Activated naive CD4-positive, alpha-beta T cell treated with anti-CD3 and anti-CD28 coated beads, Interleukin-2, amount 50 U/mL, for 72 hours (primary cell): ENCODE measurements at regions not wholly inside any gene's neighbourhood (a gene's known extent, or its start where the extent isn't known, plus 50 kb on each side); places are given as distances from the start of the nearest gene placed in this dataset.
"Not testable (repeated sequence)": the region's sequence is repeated elsewhere in the genome, so short reads cannot be mapped to it uniquely, and the experiment has no call there.

Experiments used
- ATAC-seq, 2 donors: fragments of 150-1000 bp; cut with Tn5 transposase; 2 replicates each; pipeline ENCODE4 v1.10.0; 2021; ENCODE audit warnings: mild to moderate bottlenecking in 2 of 2, moderate library complexity in 2 of 2
- DNase-seq, 2 donors: peaks; one replicate each; pipeline ENCODE4 v3.0.0; 2021 to 2022; ENCODE audit warnings: low spot score in 2 of 2
- H3K27ac Mint-ChIP-seq, 2 donors: one replicate each; pipeline ENCODE4 v1.8.0; 2022; ENCODE audit warnings: mild to moderate bottlenecking in 2 of 2, mixed read lengths in 2 of 2
- H3K36me3 Mint-ChIP-seq, 2 donors: one replicate each; pipeline ENCODE4 v1.8.0; 2022; ENCODE audit warnings: mixed read lengths in 2 of 2
- H3K9me3 Mint-ChIP-seq, 2 donors: one replicate each; pipeline ENCODE4 v1.8.0; 2022; ENCODE audit warnings: mixed read lengths in 2 of 2

DNA sequence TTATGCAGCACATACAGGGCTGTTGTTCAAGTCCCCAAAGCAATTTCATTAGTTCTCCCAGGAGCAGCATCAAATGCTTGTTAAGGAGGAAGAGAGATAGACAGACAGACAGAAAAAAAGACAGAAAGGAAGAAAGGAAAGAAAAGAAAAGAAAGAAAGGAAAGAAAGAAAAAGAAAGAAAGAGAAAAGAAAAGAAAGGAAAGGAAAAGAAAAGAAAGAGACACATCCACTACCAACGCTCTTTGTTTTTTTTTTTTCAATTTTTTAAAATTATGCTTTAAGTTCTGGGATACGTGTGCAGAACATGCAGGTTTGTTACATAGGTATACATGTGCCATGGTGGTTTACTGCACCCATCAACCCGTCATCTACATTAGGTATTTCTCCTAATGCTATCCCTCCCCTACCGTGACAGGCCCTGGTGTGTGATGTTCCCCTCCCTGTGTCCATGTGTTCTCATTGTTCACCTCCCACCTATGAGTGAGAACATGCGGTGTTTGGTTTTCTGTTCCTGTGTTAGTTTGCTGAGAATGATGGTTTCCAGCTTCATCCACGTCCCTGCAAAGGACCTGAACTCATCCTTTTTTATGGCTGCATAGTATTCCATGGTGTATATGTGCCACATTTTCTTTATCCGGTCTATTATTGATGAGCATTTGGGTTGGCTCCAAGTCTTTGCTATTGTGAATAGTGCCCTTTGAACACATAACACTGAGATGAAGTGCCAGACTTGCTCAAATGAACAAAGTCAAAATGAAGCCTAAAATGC is 119.0 kb upstream of the ZNF521 start:
- peaks cover 3 to 18% of the 10 kb centered on the region in 2 donors for H3K9me3 Mint-ChIP-seq
- H3K27ac Mint-ChIP-seq, DNase-seq, ATAC-seq, H3K36me3 Mint-ChIP-seq: not testable (repeated sequence)

DNA sequence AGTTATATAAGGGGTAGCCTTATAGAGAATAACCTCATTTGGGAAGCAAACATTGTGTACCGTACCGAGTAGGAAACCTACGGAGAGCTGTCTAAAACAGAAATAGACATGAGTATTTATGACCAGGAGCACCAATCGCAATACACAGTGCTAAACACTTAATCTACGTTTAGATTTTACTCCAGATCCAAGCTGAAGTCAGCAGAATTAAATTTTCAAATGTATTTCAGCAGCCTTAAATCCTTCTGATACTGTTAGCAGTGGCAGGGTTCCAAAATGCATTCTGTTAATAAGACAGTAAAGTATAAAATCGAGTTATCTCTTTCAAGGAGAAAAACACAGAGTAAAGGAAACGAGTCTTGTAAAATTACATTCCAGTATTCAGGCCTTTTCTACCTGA is 118.1 kb upstream of the ZNF521 start:
- Mint-ChIP-seq H3K27ac (no peak overlapping the region), H3K9me3 (peaks cover 0 to 14% of the 10 kb centered on the region in 2 donors), H3K36me3 (peaks cover 0 to 6% of the 10 kb centered on the region in 2 donors)
- ATAC-seq (no peak), DNase-seq (no peak)

DNA sequence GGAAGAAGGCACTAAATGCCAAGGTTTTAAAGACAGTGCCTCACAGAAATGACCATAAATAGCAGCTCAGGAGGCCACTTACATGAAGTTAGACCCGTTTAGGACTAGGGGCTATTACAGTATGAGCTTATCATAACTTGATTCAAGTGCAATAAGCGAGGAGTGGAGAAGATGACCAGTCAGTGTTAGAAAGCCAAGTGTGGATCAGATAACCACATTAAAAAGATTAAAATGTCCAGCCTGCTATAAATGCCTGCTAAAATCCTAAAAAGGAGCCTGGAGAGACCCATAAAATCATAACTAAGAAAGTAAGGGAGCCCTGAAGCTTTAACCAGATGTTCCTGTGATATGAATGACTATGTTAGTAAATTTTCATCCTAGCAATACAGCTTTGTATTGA is 117.5 kb upstream of the ZNF521 start:
- no peak for DNase-seq
- Mint-ChIP-seq H3K36me3 (peaks cover 0 to 6% of the 10 kb centered on the region in 2 donors), H3K27ac (no peak overlapping the region), H3K9me3 (peaks cover 2 to 14% of the 10 kb centered on the region in 2 donors)
- ATAC-seq, result no peak

DNA sequence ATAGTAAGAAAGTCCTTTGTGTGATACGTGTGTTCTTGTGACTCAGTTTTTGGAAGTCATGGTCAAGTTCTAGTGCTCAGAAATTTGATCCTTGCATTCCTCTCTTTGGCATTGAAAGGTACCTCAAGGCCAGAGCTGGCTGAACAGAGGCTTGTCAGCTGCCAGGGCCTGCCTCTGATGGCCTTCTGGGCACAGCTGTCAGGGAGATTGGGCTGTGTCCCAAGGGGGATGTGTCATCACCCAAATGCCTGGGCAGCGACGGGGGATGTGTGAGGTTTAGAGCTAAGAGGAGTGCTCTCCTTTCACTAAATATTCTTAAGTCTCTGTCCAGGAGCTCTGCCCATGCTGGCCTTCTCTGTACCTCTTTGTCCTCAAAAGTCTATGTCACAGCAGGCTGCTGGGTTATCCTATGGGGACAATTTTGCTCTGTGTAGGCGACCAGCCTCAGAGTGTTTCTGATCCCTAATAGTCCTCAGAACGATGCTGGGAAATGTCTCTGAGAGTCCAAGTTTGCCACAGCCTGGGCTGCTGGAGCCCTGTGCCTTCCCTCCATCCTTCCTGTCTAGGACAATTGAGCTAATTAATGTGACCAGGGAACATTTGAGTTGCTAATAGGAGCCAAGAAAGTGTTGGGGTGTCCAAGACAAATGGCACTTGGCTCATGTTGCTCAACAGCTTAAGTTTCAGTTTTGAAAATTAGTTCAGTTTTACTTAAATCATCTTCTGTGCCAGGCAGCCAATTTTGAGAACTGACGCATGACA is 115.4 kb upstream of the ZNF521 start:
- DNase-seq (no peak), ATAC-seq (no peak)
- peaks cover 2 to 9% of the 10 kb centered on the region in 2 donors for H3K9me3 Mint-ChIP-seq
- no peak overlapping the region for H3K27ac Mint-ChIP-seq
- H3K36me3 Mint-ChIP-seq, result peaks cover 0 to 6% of the 10 kb centered on the region in 2 donors

DNA sequence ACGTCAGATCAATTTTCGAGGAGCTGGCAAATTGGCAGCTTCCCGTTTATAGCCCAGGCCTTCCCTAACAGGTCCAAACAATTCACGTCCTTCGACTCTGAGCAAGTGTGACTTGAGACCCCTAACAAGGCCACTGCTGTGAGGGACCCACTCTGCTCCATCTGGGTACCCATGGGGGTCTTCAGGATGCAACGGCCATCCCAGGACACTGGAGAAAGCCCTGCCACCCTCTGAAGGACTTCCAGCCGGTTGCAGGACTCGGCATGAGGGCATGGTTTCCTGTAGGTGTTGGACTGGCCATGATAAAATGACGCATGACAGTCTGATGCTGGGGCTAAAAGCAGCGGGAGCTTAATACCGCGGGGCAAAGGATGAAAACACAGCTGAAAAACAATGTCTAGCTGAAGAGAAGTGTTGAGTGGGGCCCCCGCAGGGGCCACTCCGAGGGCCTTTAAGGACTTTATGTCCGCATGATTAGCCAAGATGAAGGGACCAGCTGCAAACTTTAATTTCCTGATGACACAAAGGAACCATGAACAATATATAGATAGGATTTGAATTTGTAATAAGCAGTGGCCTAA is 113.3 kb upstream of the ZNF521 start:
- H3K27ac Mint-ChIP-seq, result no peak overlapping the region
- H3K9me3 Mint-ChIP-seq, result peaks cover 0 to 2% of the 10 kb centered on the region in 2 donors
- DNase-seq, result no peak
- no peak for ATAC-seq
- H3K36me3 Mint-ChIP-seq, result no peaks in the 10 kb centered on the region

DNA sequence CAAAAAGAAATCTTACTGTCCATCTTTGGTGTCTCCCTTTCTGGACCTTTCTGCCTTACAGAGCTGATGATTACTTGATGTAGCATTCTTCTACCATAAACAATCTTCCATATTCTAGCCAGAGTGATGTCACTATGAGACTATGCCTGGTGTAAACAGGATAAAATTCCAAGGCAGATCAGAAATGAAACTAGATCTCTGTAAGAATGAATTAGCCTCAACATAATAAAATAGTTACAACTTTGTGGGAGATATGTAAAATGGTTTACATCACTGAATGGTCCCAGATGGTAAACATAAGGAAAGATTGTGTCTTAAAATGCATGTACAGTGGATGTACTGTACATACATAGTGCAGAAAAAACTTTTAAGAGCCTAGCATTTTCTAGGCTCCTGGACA is 112.3 kb upstream of the ZNF521 start:
- ATAC-seq (no peak), DNase-seq (no peak)
- Mint-ChIP-seq H3K27ac (no peak overlapping the region), H3K36me3 (no peaks in the 10 kb centered on the region), H3K9me3 (peaks cover 0 to 2% of the 10 kb centered on the region in 2 donors)

DNA sequence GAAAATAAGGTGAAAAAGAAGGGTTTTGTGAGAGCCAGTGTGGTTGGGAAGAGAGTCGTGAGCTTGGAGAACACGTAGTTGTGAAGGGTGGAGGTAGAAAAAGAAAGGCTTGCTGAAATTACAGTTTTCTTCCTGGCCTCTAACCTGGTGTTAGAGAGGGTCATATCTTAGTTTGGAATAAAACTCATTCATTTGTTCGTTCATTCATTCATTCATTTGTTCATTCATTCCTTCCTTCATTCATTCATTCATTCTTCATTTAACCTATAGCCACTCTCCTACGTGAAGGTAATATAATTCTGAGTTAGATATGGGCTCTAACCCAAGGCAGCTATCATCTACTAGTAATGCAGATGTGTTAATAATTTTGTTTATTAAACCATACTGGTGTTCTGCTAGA is 111.8 kb upstream of the ZNF521 start:
- Mint-ChIP-seq H3K9me3 (peaks cover 0 to 2% of the 10 kb centered on the region in 2 donors), H3K27ac (no peak overlapping the region), H3K36me3 (no peaks in the 10 kb centered on the region)
- DNase-seq (no peak), ATAC-seq (no peak)

DNA sequence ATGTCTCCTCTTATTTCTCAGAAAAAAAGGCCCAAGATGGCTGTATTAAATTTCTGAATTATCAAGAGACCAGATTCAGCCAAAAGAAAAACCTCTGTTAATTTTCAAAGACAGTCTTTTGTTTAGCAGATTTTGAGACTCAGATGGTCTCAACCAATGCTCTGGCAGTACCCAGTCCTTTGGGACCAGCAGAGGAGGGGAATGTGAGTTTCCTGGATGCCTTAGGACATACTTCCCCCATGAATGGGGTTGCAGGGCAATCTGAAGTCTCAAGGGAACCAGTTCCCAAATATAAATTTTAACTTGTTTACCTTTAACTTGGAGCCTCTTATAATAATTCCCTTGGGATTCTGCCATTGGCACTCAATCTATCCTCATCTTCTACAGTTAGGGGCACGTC is 107.8 kb upstream of the ZNF521 start:
- Mint-ChIP-seq H3K27ac (no peak overlapping the region), H3K9me3 (peaks cover 0 to 11% of the 10 kb centered on the region in 2 donors), H3K36me3 (no peaks in the 10 kb centered on the region)
- ATAC-seq (no peak), DNase-seq (no peak)

DNA sequence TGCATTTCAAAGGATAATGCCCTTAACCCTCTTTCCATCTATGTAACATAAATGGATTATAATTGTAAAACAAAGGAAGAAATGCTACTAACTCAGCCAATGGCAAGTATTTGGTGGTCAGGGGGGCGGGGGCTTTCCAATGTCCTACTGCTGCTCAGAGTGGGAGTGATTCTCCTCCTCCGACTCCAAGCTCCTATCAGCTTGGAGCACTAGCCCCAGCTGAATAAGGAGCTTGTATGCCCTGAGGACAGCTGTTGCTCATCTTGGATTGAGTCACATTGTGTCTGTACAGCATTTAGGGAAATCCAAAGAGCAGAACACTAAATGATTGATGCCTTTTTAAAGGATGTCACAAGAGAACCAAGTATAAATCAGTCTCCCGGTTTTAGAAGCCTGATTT is 105.6 kb upstream of the ZNF521 start:
- peaks cover 0 to 8% of the 10 kb centered on the region in 2 donors for H3K9me3 Mint-ChIP-seq
- no peaks in the 10 kb centered on the region for H3K36me3 Mint-ChIP-seq
- no peak overlapping the region for H3K27ac Mint-ChIP-seq
- DNase-seq (no peak), ATAC-seq (no peak)

DNA sequence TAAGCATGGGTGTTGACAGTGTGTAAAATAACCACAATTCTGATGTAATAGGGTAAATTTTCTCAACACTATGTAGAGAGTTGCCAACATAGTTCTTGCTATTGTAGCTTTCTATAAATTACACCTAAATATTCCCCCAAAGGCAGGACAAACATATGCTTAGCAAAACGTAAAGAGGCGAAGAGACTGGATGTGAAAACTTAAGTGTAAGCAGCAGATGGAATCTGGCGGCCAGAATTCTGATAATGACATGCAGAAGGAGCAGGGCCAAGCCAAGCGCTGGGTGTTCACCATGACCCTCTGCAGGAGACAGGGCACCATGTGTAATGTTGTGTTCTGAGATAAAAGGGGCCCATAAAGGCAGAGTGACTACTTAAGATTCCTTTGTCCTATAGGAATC is 105.2 kb upstream of the ZNF521 start:
- no peaks in the 10 kb centered on the region for H3K36me3 Mint-ChIP-seq
- DNase-seq (no peak), ATAC-seq (no peak)
- H3K27ac Mint-ChIP-seq, result no peak overlapping the region
- H3K9me3 Mint-ChIP-seq, result peaks cover 0 to 12% of the 10 kb centered on the region in 2 donors

DNA sequence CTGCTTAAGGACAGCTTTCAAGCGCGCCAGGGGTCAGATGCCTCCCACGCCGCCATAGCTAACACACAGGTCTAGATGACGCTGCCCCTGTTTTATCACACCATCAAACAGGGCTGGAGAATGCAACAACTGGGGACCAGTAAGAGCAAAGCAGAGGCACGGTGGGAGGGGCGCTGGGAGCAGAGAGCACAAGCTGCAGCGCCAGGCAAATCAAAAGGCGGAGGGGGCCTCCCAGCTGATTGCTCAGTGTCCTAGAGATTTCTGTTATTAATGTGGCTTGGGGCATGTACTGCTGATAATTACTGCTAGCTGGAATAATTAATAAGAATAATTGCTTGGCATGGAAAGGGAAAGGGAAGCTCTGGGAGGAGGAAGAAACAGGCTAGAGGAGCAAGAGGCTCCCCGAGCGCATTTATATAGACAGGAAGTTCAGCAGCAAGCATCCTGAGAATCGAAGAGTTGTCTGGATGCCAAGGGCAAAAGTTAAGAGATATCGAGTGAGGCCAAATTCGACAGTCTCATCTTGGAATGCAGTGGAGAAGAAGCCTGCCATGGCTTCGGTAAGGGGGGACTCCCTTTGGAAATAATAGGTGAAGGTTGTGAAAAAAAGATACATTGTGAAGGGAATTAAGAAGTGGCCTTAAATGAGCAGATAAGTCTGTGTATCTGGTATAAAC is 104.5 kb upstream of the ZNF521 start:
- peaks cover 3 to 12% of the 10 kb centered on the region in 2 donors for H3K9me3 Mint-ChIP-seq
- no peak for DNase-seq
- no peak overlapping the region for H3K27ac Mint-ChIP-seq
- H3K36me3 Mint-ChIP-seq, result no peaks in the 10 kb centered on the region
- ATAC-seq, result no peak

DNA sequence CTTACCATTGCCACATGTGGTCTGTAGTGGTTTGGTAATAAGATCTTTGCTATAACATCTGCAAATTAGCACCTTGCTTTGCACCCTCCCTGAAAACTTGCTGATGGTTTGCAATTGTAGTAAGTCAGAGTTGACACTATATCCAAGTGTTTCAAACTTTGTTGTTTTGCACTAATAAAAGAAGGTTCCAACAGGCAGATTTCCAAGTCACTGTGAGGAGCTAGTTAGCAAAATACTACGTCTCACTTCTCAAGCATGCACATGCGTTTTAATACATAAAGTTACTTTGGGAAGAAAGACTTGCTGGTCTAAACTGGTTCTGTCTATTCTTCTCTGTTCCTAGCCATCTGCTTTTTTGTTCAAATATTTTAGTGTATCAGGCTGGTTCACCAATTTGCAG is 103.7 kb upstream of the ZNF521 start:
- no peak for DNase-seq
- no peak for ATAC-seq
- H3K9me3 Mint-ChIP-seq, result peaks cover 9 to 12% of the 10 kb centered on the region in 2 donors
- no peaks in the 10 kb centered on the region for H3K36me3 Mint-ChIP-seq
- no peak overlapping the region for H3K27ac Mint-ChIP-seq

DNA sequence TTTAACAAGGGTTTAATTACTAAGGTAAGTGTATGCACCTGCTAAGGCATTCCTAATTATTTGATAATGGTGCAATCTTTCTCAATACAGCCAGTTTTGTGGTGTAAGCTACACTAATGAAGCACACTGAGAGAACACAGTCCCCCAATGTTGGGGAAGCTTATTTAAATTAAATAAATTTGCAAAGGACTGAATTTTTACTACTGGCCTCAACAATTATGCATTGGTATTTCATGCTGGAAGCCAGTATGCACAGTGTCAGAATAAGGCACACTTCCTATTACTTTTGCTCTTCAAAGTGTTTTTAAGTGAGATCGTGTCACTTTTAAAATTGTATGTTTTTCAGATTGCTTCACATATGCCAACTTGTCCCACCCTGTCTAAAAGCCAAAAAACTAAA is 103.2 kb upstream of the ZNF521 start:
- DNase-seq (no peak), ATAC-seq (no peak)
- Mint-ChIP-seq H3K36me3 (no peaks in the 10 kb centered on the region), H3K9me3 (peaks cover 9 to 12% of the 10 kb centered on the region in 2 donors), H3K27ac (no peak overlapping the region)

DNA sequence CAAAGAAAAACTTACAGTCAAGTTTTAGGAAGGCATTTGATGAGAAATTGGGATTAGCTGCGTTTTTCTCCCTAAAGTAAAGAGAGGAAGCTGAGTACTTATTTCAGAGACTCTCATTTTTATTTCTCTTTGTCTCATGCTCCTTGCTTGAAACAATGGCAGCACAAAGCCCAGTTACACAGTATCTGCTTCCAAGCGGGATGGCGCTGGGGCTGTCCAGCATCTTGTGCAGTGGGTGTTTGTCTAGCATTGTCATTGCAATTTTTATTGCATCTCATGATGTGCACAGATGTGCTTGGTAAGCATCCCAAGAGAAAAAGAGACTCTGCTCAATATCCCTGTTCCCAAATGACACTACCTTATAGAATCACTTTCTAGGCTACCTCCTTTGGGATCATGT is 102.8 kb upstream of the ZNF521 start:
- no peak for ATAC-seq
- Mint-ChIP-seq H3K9me3 (peaks cover 9 to 12% of the 10 kb centered on the region in 2 donors), H3K27ac (no peak overlapping the region), H3K36me3 (no peaks in the 10 kb centered on the region)
- DNase-seq, result no peak

DNA sequence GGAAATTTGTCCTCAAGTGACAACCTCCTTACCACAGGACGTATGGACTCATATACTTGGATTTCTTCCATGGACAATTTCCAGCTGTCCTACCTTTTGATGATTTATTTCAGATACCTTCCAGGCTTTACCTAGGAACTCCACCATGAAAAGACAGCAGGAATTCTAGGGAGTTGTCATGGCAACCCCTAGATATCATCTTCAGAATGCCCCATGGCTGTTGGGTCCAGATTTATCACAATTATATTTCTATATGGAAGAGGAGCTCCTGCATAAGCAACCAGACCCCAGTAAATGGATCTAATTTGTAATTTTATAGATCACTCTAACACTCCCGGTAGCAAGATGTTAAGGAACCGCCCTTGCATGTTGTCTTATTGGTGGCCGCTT is 102.3 kb upstream of the ZNF521 start:
- Mint-ChIP-seq H3K9me3 (peaks cover 12 to 13% of the 10 kb centered on the region in 2 donors), H3K27ac (no peak overlapping the region), H3K36me3 (no peaks in the 10 kb centered on the region)
- DNase-seq (no peak), ATAC-seq (no peak)

DNA sequence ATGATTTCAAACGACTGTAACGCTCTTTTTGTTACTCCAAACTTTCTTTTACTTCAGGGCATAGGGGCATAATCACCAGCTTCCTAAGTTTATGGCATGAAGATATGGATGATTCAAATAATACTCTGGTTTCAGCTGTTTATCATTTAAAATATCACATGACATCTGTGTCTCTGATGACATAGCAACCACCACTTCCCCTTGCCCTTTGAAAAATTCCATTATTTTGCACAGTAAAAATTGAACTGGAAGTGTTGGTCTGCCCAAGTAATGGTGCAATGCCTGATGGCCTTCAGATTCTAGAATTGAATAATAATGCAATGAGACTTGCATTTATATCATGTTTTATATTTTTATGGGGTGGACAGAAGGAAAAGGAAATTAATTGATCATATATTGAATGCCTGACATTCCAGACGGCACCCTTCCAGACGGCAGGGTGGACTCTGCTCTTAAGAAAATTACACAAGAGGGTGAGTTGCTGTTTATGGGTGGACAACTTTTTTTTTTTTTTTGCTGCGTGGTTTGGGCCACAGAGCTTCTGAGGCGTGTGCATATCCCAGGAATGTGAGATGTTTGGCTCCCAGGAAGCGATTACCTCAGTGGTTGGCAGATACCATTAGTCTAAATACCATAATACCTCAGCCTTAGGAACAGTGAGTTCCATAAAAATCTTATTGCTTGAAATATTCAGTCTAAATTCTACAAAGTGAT is 101.7 kb upstream of the ZNF521 start:
- ATAC-seq (no peak), DNase-seq (no peak)
- Mint-ChIP-seq H3K9me3 (peaks cover 15 to 19% of the 10 kb centered on the region in 2 donors), H3K27ac (no peak overlapping the region), H3K36me3 (peaks cover 0 to 4% of the 10 kb centered on the region in 2 donors)
